ENCODE measurements at regions not wholly inside any gene's neighbourhood (a gene's known extent, or its start where the extent isn't known, plus 50 kb on each side); places are given as distances from the start of the nearest gene placed in this dataset.

DNA sequence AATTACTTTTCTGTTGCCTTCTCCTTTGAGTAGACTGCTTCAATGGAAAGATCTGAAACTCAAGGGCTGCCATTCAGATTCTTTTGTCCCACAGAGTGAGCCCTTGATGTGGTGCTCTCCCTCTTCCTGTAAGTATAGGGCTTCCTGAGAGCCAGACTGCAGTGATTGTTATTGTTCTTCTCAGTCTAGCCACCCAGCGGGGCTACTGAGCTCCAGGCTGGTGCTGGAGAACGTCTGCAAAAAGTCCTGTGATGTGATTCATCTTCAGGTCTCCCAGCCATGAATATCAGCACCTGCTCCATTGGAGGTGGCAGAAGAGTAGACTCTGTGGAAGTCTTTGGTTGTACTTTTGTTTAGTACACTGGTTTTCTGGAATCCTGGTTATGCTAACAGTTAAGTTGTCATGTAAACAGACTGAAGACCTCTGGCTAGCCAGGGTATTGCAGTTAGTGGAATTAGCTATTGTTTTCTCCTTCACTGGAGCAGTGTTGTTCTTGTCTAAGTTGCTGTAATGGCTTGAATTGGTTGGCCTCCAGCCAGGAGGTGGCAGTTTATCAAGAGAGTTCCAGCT is 240.9 kb downstream of the COL12A1 start:
- TF ChIP-seq, protein P1, sequence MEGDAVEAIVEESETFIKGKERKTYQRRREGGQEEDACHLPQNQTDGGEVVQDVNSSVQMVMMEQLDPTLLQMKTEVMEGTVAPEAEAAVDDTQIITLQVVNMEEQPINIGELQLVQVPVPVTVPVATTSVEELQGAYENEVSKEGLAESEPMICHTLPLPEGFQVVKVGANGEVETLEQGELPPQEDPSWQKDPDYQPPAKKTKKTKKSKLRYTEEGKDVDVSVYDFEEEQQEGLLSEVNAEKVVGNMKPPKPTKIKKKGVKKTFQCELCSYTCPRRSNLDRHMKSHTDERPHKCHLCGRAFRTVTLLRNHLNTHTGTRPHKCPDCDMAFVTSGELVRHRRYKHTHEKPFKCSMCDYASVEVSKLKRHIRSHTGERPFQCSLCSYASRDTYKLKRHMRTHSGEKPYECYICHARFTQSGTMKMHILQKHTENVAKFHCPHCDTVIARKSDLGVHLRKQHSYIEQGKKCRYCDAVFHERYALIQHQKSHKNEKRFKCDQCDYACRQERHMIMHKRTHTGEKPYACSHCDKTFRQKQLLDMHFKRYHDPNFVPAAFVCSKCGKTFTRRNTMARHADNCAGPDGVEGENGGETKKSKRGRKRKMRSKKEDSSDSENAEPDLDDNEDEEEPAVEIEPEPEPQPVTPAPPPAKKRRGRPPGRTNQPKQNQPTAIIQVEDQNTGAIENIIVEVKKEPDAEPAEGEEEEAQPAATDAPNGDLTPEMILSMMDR (CRISPR knock-in tag; IDR thresholded peaks at IDR 0.05), result no peak
- TF ChIP-seq GFI1 (CRISPR knock-in tag; IDR thresholded peaks at IDR 0.05; ENCODE audit: borderline replicate concordance) (no peak), HNRNPK (IDR thresholded peaks at IDR 0.05; ENCODE audit: low read depth, low read length, poor library complexity, severe bottlenecking) (no peak), SIX1 (CRISPR knock-in tag; IDR thresholded peaks at IDR 0.05; ENCODE audit: borderline replicate concordance) (no peak), TAF15 (IDR thresholded peaks at IDR 0.05; ENCODE audit: low read depth, low read length, poor library complexity, severe bottlenecking) (no peak), RFX5 (IDR thresholded peaks at IDR 0.05; ENCODE audit: low read depth, low read length) (no peak)
- TF ChIP-seq, protein P2, sequence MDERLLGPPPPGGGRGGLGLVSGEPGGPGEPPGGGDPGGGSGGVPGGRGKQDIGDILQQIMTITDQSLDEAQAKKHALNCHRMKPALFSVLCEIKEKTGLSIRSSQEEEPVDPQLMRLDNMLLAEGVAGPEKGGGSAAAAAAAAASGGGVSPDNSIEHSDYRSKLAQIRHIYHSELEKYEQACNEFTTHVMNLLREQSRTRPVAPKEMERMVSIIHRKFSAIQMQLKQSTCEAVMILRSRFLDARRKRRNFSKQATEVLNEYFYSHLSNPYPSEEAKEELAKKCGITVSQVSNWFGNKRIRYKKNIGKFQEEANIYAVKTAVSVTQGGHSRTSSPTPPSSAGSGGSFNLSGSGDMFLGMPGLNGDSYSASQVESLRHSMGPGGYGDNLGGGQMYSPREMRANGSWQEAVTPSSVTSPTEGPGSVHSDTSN (CRISPR knock-in tag; IDR thresholded peaks at IDR 0.05), result no peak

Measured in HepG2 (cell line).